Caco-2 (cell line): ENCODE measurements at regions not wholly inside any gene's neighbourhood (a gene's known extent, or its start where the extent isn't known, plus 50 kb on each side); places are given as distances from the start of the nearest gene placed in this dataset.

Experiments
- BruUV-seq: library from RNA; stranded (reverse); fragments of 400-500 nt; replicated peaks from 2 replicates; lab custom pipeline; 2021; lab: Mats Ljungman, UMichigan
- CTCF ChIA-PET: fragments of 300-600 bp; sonication (Branson Sonifier 250); formaldehyde crosslinking; loops from one replicate; lab custom pipeline; 2022; ENCODE audit warnings: antibody characterized with exemption; lab: Charles Lee
- POLR2A ChIA-PET: fragments of 300-600 bp; sonication (Branson Sonifier 250); formaldehyde crosslinking; loops from one replicate; lab custom pipeline; 2022; ENCODE audit warnings: antibody characterized with exemption; lab: Charles Lee
- DNase-seq, 2 experiments: peaks; one replicate each; pipeline versions ENCODE4 v3.0.0 to v3.0.0-alpha.2; 2020 to 2022
- H3K27me3 ChIP-seq: replicated peaks from 2 replicates; pipeline ENCODE4 v1.6.0; 2011; ENCODE audit warnings: low read length; ENCODE audit not compliant: control insufficient read depth, insufficient read depth
- H3K36me3 ChIP-seq: 2 replicates; pipeline ENCODE4 v1.5.1; 2011; ENCODE audit warnings: low read length; ENCODE audit not compliant: control insufficient read depth, insufficient read depth
- H3K4me1 ChIP-seq: fragments of 250-450 bp; sonication (Bioruptor Pico); 2 replicates; pipeline ENCODE4 v1.5.1; 2020; ENCODE audit warnings: mild to moderate bottlenecking
- H3K4me3 ChIP-seq: 2 replicates; pipeline ENCODE4 v1.5.1; 2011; ENCODE audit warnings: low read depth, mild to moderate bottlenecking, control low read depth, low read length
- H3K9me3 ChIP-seq: fragments of 250-450 bp; sonication (Bioruptor Pico); 2 replicates; pipeline ENCODE4 v1.5.1; 2020; ENCODE audit warnings: mild to moderate bottlenecking, moderate library complexity
- H3K27ac Mint-ChIP-seq: one replicate; pipeline ENCODE4 v1.8.0; 2022; ENCODE audit warnings: mixed read lengths; ENCODE audit not compliant: unreplicated experiment
- H3K27me3 Mint-ChIP-seq: one replicate; pipeline ENCODE4 v1.8.0; 2022; ENCODE audit warnings: mixed read lengths; ENCODE audit not compliant: insufficient read depth, unreplicated experiment
- H3K36me3 Mint-ChIP-seq: one replicate; pipeline ENCODE4 v1.8.0; 2022; ENCODE audit warnings: mild to moderate bottlenecking, mixed read lengths; ENCODE audit not compliant: insufficient read depth, unreplicated experiment
- H3K4me1 Mint-ChIP-seq: one replicate; pipeline ENCODE4 v1.8.0; 2022; ENCODE audit warnings: low read depth, mixed read lengths; ENCODE audit not compliant: unreplicated experiment
- H3K4me3 Mint-ChIP-seq: one replicate; pipeline ENCODE4 v1.8.0; 2022; ENCODE audit warnings: mild to moderate bottlenecking, moderate library complexity, mixed read lengths; ENCODE audit not compliant: unreplicated experiment
- H3K9me3 Mint-ChIP-seq: one replicate; pipeline ENCODE4 v1.8.0; 2022; ENCODE audit warnings: mixed read lengths; ENCODE audit not compliant: unreplicated experiment
- CTCF ChIP-seq, 2 experiments: fragments of 200-600 bp in 1 of 2; IDR thresholded peaks; 1 replicate in 1 of 2; 2 replicates in 1 of 2; pipeline versions ENCODE4 v1.5.1 to v1.8.0; 2011 to 2022; ENCODE audit warnings: antibody characterized with exemption in 1 of 2, control low read depth in 1 of 2, inconsistent platforms in 1 of 2, low read depth in 1 of 2, low read length in 1 of 2, mild to moderate bottlenecking in 1 of 2, moderate library complexity in 1 of 2; ENCODE audit not compliant: insufficient read depth in 1 of 2, severe bottlenecking in 1 of 2, unreplicated experiment in 1 of 2
- intact Hi-C: fragments of 100-400 bp; cut with micrococcal nuclease; formaldehyde crosslinking; loops from one replicate; pipeline ENCODE4 v1.10.0; 2022; ENCODE audit not compliant: unreplicated experiment

DNA sequence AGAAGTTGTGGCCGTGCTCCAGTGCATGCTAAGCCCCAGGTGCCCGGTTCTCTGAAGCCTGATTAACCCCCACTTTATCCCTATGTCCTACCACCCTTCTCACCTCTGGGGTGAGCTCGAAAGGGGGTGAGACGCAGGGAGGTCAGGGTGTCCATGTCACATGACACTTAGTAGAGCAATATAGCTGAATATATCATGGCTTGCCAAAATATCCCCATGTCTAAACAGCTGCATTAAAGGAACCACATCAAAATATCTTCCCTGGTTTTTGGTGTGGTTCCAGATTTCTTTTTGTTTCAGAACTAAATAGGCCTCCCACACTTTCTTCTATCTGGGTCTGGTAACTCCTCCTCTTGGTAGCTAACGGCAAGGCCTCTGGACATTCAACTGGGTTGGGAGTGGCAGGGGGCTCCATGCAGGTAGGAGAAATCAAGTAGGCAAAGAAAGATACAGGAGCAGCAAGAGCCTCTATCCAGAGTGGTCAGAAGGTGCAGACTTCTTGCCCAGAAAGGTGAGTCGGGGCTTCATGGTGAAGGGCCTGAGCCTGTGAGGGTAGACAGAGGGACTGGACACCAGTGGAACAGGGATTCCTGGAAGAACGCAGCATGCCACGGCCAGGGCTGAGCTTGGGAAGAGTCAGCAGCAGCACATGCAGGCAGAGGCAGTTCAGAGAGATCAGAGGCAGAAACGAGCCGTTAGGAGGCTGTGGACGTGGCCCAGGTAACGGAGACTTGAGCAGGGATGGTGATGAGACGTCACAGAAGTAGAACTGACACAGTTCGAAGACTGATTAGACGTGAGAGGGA lies 202.8 kb upstream of the DIO3 start:
- POLR2A ChIA-PET = no interaction called here
- H3K9me3 ChIP-seq = 0 out of 2 replicates have a peak, but pooled peaks cover 3% of the 10 kb centered on the region
- Mint-ChIP-seq H3K4me1 (no peaks in the 10 kb centered on the region), H3K9me3 (peaks cover 17% of the 10 kb centered on the region), H3K36me3 (no peaks in the 10 kb centered on the region), H3K27me3 (no peaks in the 10 kb centered on the region), H3K27ac (no peak overlapping the region), H3K4me3 (no peak overlapping the region)
- no peak for TF ChIP-seq CTCF (IDR thresholded peaks at IDR 0.05; ENCODE audit: insufficient read depth in 1 of 2, low read depth in 1 of 2, low read length in 1 of 2, severe bottlenecking in 1 of 2, unreplicated experiment in 1 of 2)
- no peaks in the 10 kb centered on the region for H3K4me1 ChIP-seq
- CTCF ChIA-PET = interaction anchor here (0.5 kb wide), 1 partner anchor 70 kb away, joined by 4 read pairs; no protein-coding TSS in a partner anchor
- BruUV-seq = no TSS peak
- H3K36me3 ChIP-seq = no peaks in the 10 kb centered on the region
- H3K27me3 ChIP-seq = no peaks in the 10 kb centered on the region
- intact Hi-C loops = no loop called here
- no peak for DNase-seq
- H3K4me3 ChIP-seq = no peak overlapping the region

- ChIA-PET CTCF (no interaction called here), POLR2A (no interaction called here)
- TF ChIP-seq CTCF (IDR thresholded peaks at IDR 0.05; ENCODE audit: insufficient read depth in 1 of 2, low read depth in 1 of 2, low read length in 1 of 2, severe bottlenecking in 1 of 2, unreplicated experiment in 1 of 2) = no peak
- H3K27me3 ChIP-seq = no peaks in the 10 kb centered on the region
- intact Hi-C loops = no loop called here
- no peak for DNase-seq
- Mint-ChIP-seq H3K36me3 (no peaks in the 10 kb centered on the region), H3K4me3 (no peak overlapping the region), H3K9me3 (peaks cover 11% of the 10 kb centered on the region), H3K4me1 (no peaks in the 10 kb centered on the region), H3K27me3 (no peaks in the 10 kb centered on the region), H3K27ac (no peak overlapping the region)
- no peaks in the 10 kb centered on the region for H3K4me1 ChIP-seq
- no TSS peak for BruUV-seq
- 0 out of 2 replicates have a peak, but pooled peaks cover 3% of the 10 kb centered on the region for H3K9me3 ChIP-seq
- no peak overlapping the region for H3K4me3 ChIP-seq
- no peaks in the 10 kb centered on the region for H3K36me3 ChIP-seq
Observed at GRCh38 chr14:101359221-101360053, 201.9 kb upstream of the DIO3 start.

- DNase-seq = no peak
- Mint-ChIP-seq H3K27ac (no peak overlapping the region), H3K9me3 (peaks cover 3% of the 10 kb centered on the region), H3K4me1 (no peaks in the 10 kb centered on the region), H3K36me3 (no peaks in the 10 kb centered on the region), H3K4me3 (no peak overlapping the region), H3K27me3 (no peaks in the 10 kb centered on the region)
- BruUV-seq = no TSS peak
- Histone ChIP-seq H3K4me1 (no peaks in the 10 kb centered on the region), H3K36me3 (no peaks in the 10 kb centered on the region), H3K9me3 (0 out of 2 replicates have a peak, but pooled peaks cover 3% of the 10 kb centered on the region), H3K27me3 (no peaks in the 10 kb centered on the region), H3K4me3 (no peak overlapping the region)
- ChIA-PET POLR2A (no interaction called here), CTCF (no interaction called here)
- intact Hi-C loops = no loop called here
- no peak for TF ChIP-seq CTCF (IDR thresholded peaks at IDR 0.05; ENCODE audit: insufficient read depth in 1 of 2, low read depth in 1 of 2, low read length in 1 of 2, severe bottlenecking in 1 of 2, unreplicated experiment in 1 of 2)
Observed at GRCh38 chr14:101360054-101360911, 201.0 kb upstream of the DIO3 start.
